GM21825 (cell line): ENCODE measurements at regions not wholly inside any gene's neighbourhood (a gene's known extent, or its start where the extent isn't known, plus 50 kb on each side); places are given as distances from the start of the nearest gene placed in this dataset.
"Not testable (repeated sequence)": the region's sequence is repeated elsewhere in the genome, so short reads cannot be mapped to it uniquely, and the experiment has no call there.

Experiments
- ATAC-seq: cut with Tn5 transposase; IDR thresholded peaks from one replicate; pipeline ENCODE4 v1.9.1; 2021; ENCODE audit warnings: mild to moderate bottlenecking, moderate library complexity; ENCODE audit not compliant: unreplicated experiment

DNA sequence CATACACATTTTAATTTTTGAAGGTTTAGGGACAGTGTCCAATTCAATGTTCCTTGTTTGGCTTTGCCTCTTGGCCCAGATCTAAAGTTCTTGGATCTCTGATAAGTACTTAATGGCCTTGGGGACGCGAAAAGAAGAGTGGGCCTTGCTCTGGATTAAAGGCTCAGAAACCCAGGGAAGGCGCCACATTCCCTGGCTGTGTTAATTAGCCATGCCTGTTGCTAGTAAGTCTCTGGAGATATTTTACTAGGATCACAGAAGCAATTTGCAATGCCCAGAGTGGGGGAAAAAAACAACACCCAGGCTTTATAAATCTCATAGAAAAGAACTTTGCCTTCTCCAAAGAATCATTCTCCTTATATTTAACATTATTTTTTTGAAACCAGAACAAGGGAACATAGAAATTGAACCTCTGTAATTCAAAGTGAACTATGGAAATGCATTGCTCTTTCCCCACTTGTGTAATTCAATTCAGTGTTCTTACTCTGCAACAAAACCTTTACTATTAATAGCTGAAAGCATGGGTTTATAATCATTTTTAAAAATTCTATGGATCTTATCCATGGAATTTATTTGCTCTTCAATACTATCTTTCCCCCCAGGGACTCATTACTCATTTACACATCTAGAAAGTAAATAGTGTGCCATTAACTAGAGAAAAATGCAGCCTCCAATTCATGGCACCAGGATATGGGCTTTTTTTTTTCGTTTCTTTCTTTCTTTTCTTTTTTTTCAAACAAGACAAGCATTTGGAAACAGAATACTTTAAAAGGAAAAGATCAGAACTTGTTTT is 172.2 kb upstream of the ANKRD55 start:
- ATAC-seq, result no peak

DNA sequence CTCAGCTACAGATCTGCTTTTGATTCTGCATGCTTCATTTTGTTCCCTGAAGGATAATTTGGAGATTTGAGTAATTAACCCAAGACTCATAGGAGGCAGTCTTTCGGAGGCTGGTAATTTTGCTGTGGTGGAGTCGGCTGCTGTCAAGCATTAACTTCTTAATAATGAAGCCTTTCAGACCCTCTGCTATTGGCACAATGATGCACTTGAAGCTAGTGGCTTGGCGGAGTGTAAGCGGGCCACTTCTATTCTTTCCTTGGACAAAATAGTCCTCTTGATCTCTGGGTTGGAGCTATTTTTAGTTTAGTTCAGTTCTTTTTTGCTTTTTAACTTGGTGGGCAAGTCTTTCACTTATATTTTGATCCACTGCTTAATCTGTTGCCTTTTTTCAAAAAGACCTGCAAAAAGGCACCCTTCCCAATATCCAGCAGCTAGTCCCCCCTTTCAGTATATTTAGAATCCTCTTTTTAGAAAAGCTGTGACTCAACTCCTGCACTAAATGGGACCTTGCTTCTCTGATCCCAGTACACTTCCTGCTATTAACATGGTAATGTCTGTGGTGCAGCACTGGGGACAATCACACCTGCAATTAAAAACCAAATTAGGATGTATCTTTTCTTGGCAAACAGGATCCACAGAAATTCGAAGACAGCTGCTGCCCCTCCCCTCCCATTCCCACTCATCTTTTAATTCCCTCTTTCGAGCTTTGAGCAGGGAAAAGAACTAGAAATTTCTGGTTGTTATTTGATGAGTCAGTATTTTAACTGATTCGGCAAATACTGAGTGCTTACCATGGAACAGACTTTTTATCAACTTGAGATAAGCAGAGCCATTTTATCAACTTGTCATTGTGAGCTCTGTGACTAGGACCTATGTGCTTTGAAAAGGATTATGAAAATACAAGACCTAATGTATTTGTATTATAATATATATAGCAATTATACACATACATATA is 169.4 kb upstream of the ANKRD55 start:
- no peak for ATAC-seq

DNA sequence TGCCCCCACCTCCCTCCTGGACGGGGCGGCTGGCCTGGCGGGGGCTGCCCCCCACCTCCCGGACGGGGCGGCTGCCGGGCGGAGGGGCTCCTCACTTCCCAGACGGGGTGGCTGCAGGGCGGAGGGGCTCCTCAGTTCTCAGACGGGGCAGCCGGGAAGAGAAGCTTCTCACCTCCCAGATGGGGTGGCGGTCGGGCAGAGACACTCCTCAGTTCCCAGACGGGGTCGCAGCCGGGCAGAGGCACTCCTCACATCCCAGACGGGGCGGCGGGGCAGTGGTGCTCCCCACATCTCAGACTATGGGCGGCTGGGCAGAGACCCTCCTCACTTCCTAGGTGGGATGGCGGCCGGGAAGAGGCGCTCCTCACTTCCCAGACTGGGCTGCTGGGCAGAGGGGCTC is 164.7 kb upstream of the ANKRD55 start:
- ATAC-seq, result not testable (repeated sequence)

DNA sequence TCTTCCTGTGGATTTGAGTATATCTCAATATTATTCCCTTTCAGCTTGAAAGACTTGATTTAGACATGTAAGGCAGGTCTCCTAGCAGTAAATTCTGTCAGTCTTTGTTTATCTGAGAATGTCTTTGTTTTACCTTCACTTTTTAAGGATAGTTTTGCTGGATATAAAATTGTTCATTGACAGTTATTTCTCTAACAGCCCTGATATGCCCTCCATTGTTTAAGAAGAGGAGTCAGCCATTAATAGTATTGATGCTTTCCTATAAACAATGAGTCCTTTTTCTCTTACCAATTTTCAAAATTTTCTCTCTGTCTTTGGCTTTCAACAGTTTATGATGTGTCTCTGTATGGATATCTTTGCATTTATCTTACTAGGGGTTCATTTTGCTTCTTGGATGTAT is 163.5 kb upstream of the ANKRD55 start:
- ATAC-seq, result no peak

DNA sequence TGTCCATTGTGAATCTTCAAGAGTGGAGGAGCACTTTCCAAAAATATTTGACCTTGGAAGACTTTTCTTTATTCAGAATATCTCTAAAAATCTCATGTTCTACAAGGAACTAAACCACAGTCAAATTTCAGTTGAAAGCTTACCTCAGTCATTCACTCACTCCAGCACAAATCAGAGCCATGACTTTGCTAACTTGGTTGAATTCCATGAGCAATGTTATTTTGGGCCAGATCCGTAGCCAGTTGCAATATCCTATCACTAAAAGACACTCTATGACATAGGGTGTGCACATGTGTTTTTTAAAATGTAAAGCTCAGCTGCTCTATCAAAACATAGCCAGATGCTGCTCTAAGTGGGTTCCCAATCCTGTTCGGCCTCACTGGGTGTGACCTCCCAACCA is 156.1 kb upstream of the ANKRD55 start:
- ATAC-seq, result no peak

DNA sequence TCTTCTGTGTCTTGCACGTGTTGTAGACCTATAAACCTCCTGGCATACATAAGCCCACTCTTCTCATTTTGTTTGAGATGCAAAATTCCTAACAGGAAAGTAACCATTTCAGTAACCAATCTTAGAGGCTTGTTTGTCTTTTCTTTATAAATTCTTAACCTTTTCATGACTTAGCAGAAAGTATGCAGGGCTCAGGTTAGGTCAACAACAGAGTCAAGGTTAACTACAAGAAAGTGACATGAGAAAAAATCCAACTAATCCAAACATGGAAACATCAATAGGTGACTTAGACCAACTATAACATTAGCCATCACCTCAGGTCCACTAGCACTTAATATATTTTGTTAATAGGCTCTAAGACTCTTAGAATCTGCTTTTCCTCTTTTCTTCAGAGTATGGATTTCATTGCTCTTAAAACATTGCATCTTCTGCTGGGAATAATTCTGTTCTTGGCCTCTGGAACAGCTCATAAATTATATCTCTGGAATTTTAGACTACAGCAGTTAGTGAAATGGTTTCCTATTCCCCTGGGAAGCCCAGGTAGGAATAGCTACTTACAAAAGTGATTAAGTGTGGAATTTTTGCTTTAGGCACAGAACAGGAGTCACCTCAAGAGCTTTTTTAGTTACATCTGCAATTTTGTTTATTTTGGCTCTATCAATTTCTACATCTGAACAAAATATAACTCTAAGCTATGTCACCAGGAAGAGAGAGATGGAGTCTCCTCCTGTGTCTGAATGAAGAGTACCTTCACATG is 155.3 kb upstream of the ANKRD55 start:
- ATAC-seq, result no peak

DNA sequence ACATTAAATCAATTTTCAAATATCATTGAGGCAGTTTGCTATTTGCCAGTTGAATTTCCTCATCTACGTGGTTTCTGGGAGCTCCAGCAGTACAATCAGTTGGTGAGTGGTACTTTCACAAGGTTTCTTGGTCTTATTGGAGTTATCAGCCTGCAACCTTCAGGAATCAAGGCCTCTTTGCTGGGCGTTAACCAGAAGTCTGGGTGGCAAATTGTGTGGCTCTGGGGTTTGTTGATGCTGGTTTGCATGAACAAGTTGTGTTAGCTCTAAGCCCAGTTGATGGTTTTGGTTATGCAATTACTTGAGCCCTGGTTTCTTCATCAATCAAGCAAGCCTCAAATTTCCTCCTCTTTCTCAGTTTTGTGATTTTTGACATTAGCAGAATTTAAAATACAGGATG is 152.9 kb upstream of the ANKRD55 start:
- no peak for ATAC-seq

DNA sequence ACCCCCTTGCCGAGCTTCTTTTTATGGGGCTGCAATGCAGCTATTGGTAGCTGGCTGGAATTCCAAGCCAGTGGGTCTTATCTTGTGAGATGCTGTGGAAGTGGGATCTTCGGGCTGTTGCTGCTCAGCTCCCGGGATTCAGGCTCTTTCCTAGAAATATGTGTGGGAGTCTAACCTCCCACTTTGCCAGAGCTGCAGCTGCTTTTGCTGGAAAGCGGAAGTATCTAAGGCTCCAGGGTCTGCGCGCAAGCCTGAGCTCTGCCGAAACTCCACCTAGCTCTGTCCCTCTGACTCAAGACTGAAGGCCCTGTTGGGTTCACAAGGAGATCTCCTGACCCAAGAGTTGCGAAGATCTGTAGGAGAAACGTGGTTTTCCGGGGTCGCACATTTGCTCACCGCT is 151.1 kb upstream of the ANKRD55 start:
- ATAC-seq, result no peak

DNA sequence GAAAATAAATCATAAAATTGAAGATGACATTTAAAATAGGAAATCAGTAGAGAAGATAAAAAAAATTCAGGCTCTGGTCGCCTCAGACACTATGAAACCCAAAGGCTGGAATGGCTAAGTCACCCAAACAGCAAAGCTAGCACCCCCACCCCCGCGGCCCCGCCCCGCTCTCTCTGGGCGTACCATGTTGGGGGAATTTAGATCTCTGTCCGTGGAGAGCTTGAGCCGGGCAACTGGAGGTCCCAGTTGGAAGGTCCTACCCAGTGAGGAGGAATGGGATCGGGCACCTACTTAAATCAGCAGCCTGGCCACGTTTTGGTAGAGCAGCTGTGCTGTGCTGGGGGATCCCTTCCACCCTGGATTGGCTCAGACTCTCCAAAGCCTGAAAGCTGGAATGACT is 150.6 kb upstream of the ANKRD55 start:
- no peak for ATAC-seq

DNA sequence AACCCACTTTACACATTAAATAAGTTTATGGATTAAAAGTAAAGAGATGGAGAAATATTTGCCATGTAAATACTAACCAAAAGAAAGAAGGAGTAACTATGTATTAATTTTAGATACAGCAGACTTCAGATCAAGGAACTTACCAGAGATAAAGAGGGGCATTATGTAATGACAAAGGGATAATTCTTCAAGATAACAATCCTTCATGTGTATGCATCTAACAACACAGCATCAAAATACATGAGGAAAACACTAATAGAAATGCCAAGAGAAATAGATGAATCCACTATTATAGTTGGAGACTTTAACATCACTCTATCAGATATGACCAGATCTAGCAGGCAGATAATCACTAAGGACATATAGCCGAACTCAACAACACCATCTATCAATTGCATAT is 149.8 kb upstream of the ANKRD55 start:
- no peak for ATAC-seq

DNA sequence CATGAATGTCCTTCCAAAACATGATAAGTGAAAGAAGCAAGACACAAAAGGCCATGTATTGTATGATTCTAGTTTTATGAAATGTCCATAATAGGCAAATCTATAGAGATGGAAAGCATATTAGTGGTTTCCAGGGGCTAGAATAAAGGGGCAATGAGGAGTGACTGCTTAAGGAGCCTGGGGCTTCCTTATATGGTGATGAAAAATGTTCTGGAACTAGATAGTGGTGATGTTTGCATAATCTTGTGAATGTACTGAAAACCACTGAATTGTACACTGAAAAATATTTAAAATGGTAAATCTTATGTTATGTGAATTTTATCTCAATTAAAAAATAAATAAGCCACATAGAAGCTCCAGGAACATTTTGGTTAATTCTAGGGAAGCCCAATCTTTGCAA is 144.4 kb upstream of the ANKRD55 start:
- ATAC-seq, result no peak

DNA sequence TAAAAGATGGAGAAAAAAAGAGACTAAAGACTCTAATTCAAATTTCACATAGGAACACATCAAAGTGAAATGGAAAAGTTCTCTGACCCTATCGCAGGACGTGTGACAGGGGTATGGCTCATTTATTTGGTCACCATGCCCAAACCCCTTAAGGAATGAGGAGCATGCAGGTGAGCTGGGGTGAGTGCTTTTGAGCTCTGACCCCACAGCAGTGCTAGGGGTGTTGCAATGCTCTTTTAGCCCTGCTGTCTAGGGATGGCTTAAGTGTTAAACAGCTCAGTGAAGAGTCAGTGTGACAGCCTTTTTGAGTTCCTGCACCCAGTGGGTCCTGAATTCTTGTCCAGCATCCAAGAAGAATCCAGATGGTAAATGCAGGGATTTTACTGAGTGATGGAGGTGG is 143.0 kb upstream of the ANKRD55 start:
- no peak for ATAC-seq

DNA sequence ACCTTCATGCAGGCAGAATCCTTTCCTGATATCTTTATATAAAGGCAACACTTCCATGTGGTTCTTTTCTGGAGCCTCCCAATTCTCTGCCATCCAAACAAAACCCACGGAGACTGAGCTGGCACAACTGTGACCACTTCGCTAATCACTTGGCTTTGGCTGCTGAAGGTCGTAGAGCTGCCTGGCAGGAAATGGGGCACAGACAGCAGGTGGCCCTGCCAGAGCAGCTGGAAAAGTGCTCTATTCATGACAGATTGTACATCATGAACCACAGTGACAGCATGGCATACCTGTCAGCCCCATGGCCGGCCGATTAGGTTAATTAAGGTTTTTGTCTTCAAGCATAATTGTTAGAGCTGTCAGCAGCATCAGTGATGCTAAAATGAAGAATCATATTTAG is 141.9 kb upstream of the ANKRD55 start:
- no peak for ATAC-seq

DNA sequence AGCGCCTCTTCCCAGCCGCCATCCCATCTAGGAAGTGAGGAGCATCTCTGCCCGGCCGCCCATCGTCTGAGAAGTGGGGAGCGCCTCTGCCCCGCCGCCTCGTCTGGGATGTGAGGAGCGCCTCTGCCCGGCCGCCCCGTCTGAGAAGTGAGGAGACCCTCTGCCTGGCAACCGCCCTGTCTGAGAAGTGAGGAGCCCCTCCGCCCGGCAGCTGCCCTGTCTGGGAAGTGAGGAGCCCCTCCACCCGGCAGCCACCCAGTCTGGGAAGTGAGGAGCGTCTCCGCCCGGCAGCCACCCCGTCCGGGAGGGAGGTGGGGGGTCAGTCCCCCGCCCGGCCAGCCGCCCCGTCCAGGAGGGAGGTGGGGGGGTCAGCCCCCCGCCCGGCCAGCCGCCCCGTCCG is 139.4 kb upstream of the ANKRD55 start:
- not testable (repeated sequence) for ATAC-seq

DNA sequence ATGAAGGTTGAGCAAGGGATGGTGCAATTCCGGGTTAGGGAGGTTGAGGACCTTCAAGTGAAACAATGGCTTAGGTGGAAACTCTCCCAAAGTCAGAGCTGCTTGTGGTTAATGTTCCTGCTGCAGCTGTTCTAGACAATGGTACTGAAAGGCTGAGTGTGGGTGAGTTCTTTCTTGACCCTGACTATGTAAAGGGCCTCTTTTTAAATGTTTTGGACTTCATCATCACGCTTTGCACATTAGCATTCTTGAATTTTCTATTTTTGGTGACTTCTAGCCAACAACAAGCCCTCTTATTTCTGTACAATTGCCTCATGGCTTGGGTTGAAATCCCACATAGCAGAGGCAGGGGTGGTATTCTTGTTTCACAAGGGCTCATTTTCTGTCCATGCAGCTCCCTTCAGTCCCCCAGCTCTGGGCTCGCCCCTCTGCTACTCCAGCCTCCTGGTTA is 136.3 kb upstream of the ANKRD55 start:
- ATAC-seq, result no peak

DNA sequence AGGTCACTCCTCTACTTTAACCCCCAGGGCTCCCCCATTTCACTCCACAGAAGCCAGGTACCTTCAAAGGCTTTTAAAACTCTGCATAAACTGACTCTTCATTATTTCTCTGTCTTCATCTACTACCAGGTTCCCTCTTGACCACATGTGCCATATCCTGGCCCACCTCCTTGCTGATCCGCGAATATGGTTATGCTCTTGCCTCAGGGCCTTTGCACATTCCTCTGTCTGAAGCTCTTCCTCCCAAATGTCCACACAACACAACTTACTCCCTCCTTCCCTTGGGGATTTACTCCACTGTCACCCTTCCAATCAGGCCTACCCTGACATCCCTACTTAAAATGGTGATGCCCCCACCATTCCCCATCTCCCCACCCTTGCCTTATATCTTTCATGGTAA is 134.6 kb upstream of the ANKRD55 start:
- ATAC-seq, result no peak

DNA sequence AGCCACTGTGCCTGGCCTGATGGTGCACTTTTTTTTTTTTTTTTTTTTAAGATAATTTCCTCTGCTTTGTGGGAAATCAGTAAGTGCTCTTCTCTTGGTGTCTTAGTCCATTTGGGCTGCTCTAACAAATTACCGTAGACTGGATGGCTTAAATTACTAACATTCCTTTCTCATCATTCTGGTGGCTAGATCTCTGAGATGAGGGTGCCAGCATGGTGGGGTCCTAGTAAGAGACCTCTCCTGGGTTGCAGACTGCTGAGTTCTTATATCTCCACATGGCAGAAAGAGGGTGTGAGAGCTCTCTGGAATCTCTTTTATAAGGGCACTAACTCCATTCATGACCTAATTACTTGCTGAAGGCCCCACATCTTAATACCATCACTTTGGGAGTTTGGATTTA is 133.9 kb upstream of the ANKRD55 start:
- no peak for ATAC-seq

DNA sequence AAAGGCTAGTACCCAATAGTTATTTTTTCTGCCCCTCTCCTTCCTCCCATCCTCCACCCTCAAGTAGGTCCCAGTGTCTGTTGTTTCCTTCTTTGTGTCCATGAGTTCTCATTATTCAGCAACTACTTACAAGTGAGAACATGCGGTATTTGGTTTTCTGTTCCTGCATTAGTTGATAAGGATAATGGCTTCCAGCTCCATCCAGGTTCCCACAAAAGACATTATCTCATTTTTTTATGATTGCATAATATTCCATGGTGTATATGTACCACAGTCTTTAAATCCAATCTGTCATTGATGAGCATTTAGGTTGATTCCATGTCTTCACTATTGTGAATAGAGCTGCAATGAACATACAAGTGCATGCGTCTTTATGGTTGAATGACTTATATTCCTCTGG is 128.3 kb upstream of the ANKRD55 start:
- no peak for ATAC-seq

DNA sequence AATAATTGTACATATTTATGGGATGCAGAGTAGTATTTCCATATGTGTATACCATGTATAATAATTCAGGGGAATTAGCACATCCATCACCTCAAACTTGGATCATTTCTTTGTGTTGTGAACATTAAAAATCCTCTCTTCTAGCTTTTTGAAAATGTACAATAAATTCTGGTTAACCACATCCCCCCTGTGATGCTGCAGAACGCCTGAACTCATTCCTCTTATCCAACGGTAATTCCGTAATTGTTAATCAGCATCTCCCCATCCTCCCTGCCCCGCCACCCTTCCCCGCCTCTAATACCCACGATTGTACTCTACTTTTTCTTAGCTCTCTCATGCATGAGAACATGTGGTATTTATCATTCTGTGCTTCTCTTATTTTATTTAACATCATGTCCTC is 127.7 kb upstream of the ANKRD55 start:
- ATAC-seq, result no peak

DNA sequence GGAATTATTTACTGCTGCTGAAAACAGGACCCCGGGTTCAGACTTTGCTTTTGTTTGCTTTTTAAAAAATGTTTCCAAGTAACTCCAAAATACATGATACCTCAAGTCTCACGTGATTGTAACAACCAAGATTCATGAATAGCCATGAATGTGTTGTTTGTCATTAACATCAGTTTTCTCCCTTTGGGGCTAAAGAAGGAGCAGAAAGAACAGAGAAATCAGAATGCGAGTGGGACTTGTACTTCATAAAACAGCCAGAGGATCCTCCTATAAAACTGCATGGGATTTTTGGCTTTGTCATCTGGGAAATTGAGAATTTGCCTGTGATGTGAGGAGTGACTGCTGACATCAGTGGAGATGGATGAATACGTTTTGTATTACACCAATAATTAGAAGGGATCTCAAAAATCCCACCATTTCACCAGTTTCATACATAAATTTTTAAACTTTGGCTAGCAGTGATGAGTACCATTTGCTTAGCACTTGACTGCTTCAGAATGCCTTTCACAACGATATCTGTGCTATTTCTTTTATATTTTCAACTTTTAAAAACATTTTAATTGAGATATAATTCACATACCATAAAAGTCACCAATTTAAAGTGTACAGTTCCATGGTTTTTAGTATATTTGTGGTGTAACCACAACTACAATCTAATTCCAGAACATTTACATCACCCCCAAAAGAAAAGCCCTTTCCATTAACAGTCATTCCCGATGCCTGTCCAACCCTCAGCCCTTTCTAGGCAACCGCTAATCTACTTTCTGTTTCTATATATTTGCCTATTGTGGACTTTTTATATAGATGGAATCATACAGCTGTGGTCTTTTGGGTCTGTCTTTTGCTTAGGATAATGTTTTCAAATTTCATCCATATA is 126.9 kb upstream of the ANKRD55 start:
- ATAC-seq, result no peak
